PFSK-1 (cell line): ENCODE measurements at regions not wholly inside any gene's neighbourhood (a gene's known extent, or its start where the extent isn't known, plus 50 kb on each side); places are given as distances from the start of the nearest gene placed in this dataset.

Source experiments
- FOXP2 ChIP-seq: optimal IDR thresholded peaks from 2 replicates; pipeline ENCODE3; 2011; ENCODE audit warnings: borderline replicate concordance, control low read depth, inconsistent platforms; ENCODE audit not compliant: insufficient read depth; ENCODE audit errors: extremely low read length, extremely low read depth
- POLR2AphosphoS5 ChIP-seq: IDR thresholded peaks from 2 replicates; pipeline ENCODE4 v1.6.1; 2012; ENCODE audit warnings: low read depth, mild to moderate bottlenecking, control low read depth, low read length, moderate library complexity
- SIN3A ChIP-seq: IDR thresholded peaks from 2 replicates; pipeline ENCODE4 v1.6.1; 2012; ENCODE audit warnings: mild to moderate bottlenecking, low read length, moderate library complexity, borderline replicate concordance; ENCODE audit not compliant: insufficient read depth
- TAF1 ChIP-seq: IDR thresholded peaks from 2 replicates; pipeline ENCODE4 v1.6.1; 2012; ENCODE audit warnings: low read length, control low read depth, borderline replicate concordance; ENCODE audit not compliant: insufficient read depth
- TF ChIP-seq, protein P1 (sequence below), 2 experiments: IDR thresholded peaks; 2 replicates each; pipeline versions ENCODE4 v1.6.1 to v1.8.0; 2011 to 2012; ENCODE audit warnings: low read depth in 2 of 2, low read length in 2 of 2, control low read depth in 1 of 2, inconsistent platforms in 1 of 2, mild to moderate bottlenecking in 1 of 2, moderate library complexity in 1 of 2; ENCODE audit not compliant: insufficient read depth in 1 of 2

DNA sequence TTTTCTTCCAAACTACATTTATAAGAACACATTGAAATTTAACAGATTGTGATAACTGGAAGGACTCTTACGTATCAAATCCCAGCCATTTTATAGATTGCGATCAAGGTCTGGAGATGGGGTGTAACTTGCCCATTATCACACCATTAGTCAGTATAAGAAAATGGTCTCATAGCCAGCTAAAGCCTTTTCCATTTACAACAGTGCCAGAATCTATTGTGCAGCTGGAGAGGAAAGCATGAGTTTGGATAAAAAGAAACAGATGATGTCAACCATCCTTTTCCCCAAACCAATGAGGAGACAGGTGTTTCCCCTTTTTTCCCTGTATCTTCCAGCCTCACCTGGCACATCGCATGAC lies 658.8 kb downstream of the ACTL7B start:
- no peak for TF ChIP-seq TAF1
- TF ChIP-seq POLR2AphosphoS5, result no peak
- TF ChIP-seq, protein P1, sequence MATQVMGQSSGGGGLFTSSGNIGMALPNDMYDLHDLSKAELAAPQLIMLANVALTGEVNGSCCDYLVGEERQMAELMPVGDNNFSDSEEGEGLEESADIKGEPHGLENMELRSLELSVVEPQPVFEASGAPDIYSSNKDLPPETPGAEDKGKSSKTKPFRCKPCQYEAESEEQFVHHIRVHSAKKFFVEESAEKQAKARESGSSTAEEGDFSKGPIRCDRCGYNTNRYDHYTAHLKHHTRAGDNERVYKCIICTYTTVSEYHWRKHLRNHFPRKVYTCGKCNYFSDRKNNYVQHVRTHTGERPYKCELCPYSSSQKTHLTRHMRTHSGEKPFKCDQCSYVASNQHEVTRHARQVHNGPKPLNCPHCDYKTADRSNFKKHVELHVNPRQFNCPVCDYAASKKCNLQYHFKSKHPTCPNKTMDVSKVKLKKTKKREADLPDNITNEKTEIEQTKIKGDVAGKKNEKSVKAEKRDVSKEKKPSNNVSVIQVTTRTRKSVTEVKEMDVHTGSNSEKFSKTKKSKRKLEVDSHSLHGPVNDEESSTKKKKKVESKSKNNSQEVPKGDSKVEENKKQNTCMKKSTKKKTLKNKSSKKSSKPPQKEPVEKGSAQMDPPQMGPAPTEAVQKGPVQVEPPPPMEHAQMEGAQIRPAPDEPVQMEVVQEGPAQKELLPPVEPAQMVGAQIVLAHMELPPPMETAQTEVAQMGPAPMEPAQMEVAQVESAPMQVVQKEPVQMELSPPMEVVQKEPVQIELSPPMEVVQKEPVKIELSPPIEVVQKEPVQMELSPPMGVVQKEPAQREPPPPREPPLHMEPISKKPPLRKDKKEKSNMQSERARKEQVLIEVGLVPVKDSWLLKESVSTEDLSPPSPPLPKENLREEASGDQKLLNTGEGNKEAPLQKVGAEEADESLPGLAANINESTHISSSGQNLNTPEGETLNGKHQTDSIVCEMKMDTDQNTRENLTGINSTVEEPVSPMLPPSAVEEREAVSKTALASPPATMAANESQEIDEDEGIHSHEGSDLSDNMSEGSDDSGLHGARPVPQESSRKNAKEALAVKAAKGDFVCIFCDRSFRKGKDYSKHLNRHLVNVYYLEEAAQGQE (IDR thresholded peaks at IDR 0.05; ENCODE audit: insufficient read depth in 1 of 2, low read depth in 2 of 2, low read length in 2 of 2), result no peak
- no peak for TF ChIP-seq SIN3A
- no peak for TF ChIP-seq FOXP2
